ENCODE measurements at regions not wholly inside any gene's neighbourhood (a gene's known extent, or its start where the extent isn't known, plus 50 kb on each side); places are given as distances from the start of the nearest gene placed in this dataset.

DNA sequence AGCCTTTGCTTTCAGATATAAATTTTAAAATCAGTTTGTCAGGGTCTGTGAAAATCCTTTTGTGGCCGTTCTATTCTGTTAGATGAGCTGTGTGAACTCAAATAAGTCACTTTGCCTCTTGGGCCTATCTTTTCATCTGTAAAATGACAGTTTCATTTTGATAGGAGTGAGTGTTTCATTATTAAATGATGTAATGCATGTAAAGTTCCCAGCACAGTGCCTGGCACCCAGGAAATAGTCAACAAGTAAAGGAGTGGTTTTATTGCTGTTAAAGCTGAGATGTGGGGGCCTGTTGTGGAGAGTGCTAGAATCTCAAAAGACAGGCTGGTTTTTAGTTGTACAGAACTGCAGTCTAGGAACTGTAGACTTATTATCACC is 394.5 kb upstream of the CFAP20DC start:
- Histone ChIP-seq H3K9me3 (ENCODE audit: control insufficient read depth, insufficient read depth, low read depth, low read length) (no peaks in the 10 kb centered on the region), H3K27ac (ENCODE audit: low read depth, low read length) (no peak overlapping the region)

DNA sequence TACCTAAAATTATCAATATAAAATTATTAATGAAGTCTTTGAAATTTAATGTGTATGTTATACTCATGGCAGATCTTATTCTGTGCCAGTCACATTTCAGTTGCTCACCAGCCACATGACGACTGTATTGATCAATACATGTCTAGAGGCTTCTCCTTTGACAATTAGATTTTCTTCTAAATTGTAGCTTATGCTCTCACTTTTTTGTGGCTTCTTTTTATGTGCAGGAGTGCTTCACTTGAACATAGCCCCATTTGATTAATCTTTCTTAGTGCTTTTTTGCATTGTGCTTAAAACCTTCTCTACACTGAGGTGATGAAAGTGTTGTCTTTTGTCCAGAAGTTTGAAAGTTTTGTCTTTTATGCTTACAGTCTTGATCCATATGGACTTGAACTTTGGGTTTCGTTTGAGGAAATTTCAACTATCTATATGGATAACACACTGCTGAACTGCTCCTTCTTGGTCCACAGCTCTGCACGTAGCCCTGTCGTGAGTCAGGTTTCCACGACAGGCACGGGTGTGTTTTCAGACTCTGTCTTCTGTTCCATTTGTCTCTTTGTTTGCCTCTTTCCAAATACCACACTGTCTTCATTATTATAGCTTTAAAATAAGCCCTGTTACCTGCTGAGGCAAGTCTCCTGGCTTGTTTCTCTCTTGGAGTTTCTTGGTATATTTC is 393.9 kb upstream of the CFAP20DC start:
- Histone ChIP-seq H3K4me1 (ENCODE audit: control insufficient read depth, insufficient read depth, low read length) (no peaks in the 10 kb centered on the region; the same call in 1 of the 2 replicates), H3K27ac (ENCODE audit: low read depth, low read length) (no peak overlapping the region), H3K27me3 (ENCODE audit: control insufficient read depth, insufficient read depth, low read length) (peaks cover 86% of the 10 kb centered on the region), H3K36me3 (ENCODE audit: control insufficient read depth, insufficient read depth, low read length) (no peaks in the 10 kb centered on the region), H3K4me3 (ENCODE audit: low read depth, low read length) (no peak overlapping the region), H3K9me3 (ENCODE audit: control insufficient read depth, insufficient read depth, low read depth, low read length) (no peaks in the 10 kb centered on the region), H3K9ac (ENCODE audit: low read length) (no peak overlapping the region)

More for the DNA sequence above, 394.5 kb upstream of the CFAP20DC start:
- Histone ChIP-seq H3K27me3 (ENCODE audit: control insufficient read depth, insufficient read depth, low read length) (peaks cover 81% of the 10 kb centered on the region), H3K4me1 (ENCODE audit: control insufficient read depth, insufficient read depth, low read length) (no peaks in the 10 kb centered on the region; the same call in 1 of the 2 replicates), H3K36me3 (ENCODE audit: control insufficient read depth, insufficient read depth, low read length) (no peaks in the 10 kb centered on the region), H3K4me3 (ENCODE audit: low read depth, low read length) (no peak overlapping the region), H3K9ac (ENCODE audit: low read length) (no peak overlapping the region)

DNA sequence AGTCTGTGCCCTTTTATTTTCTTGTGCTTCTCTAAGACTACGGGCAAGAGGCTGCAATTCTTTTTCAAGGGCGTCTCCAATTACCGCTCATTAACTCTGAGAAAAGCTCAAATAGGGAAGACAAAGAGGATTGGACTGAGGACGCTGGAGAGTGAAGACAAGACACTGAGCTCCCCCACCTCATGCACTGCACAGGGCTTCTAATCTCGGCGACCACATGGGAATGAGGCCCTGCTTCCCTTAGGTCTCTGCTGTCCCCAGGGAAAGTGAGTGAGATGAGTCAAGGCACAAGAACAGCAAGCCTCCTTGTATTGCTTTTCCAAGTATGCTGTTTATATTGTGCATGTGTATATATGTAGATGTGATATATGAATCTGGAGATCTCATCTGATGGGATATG is 392.2 kb upstream of the CFAP20DC start:
- Histone ChIP-seq H3K27me3 (ENCODE audit: control insufficient read depth, insufficient read depth, low read length) (peaks cover 92% of the 10 kb centered on the region), H3K4me3 (ENCODE audit: low read depth, low read length) (no peak overlapping the region), H3K4me1 (ENCODE audit: control insufficient read depth, insufficient read depth, low read length) (no peaks in the 10 kb centered on the region; the same call in 1 of the 2 replicates), H3K36me3 (ENCODE audit: control insufficient read depth, insufficient read depth, low read length) (no peaks in the 10 kb centered on the region), H3K9me3 (ENCODE audit: control insufficient read depth, insufficient read depth, low read depth, low read length) (no peaks in the 10 kb centered on the region), H3K27ac (ENCODE audit: low read depth, low read length) (no peak overlapping the region), H3K9ac (ENCODE audit: low read length) (no peak overlapping the region)

DNA sequence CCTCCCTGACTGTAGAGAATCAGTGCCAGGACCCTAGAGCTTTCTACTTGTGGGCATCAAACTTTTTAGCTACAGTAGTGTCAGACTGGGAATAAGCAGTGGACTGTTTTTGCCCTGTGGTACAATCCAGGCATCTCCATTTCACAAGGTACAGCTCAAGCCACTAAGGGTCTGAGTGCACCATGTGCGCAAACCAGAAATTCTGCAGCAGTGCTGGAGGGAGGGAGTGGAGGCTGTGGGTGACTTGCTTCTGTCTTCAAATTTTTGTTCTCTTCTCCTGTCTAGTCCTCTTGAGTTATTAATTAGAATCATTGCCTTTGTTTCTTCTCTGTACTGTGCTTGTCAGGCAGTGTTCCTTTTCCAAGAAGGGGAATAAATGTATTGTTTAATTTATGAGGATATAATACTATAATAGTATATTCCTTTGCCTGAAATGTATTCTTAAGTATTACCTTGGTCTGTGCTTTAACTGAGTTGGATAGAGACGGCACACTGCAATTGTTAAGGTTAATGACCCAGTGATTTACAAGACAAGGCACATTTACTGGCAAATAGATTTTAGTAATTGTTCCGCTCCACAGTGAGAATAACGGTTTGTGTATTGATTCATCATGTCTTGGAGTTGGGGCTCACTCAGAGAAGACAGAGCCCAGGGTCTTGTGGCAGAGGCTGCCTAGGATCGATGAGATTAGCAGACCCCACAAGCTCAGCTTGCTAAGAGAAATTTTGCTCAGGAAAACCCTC is 390.6 kb upstream of the CFAP20DC start:
- no peaks in the 10 kb centered on the region for H3K36me3 ChIP-seq (ENCODE audit: control insufficient read depth, insufficient read depth, low read length)
- H3K4me1 ChIP-seq (ENCODE audit: control insufficient read depth, insufficient read depth, low read length), result no peaks in the 10 kb centered on the region; the same call in 1 of the 2 replicates
- no peak overlapping the region for H3K27ac ChIP-seq (ENCODE audit: low read depth, low read length)
- H3K9me3 ChIP-seq (ENCODE audit: control insufficient read depth, insufficient read depth, low read depth, low read length), result no peaks in the 10 kb centered on the region
- peaks cover 97% of the 10 kb centered on the region for H3K27me3 ChIP-seq (ENCODE audit: control insufficient read depth, insufficient read depth, low read length)
- no peak overlapping the region for H3K4me3 ChIP-seq (ENCODE audit: low read depth, low read length)
- H3K9ac ChIP-seq (ENCODE audit: low read length), result no peak overlapping the region

DNA sequence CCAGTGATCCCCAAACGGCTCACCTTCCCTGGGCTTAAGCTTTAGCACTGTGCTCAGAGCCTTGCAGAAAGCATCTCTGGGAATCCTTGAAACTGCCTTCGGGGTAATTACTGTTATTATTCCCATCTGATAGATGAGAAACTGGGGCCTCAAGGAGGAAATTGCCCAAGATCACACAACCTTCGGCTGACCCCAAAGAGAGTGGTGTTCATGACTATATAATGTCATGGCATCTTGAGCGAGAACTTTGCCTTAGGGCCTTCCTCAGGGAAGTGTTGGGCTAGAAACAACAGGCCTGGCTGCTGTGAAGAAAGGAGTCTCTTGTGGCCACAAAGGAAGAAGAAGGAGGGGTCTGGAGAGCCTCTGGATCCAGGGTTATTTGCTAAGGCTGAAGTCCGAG is 388.7 kb upstream of the CFAP20DC start:
- H3K27me3 ChIP-seq (ENCODE audit: control insufficient read depth, insufficient read depth, low read length), result peaks cover 85% of the 10 kb centered on the region

DNA sequence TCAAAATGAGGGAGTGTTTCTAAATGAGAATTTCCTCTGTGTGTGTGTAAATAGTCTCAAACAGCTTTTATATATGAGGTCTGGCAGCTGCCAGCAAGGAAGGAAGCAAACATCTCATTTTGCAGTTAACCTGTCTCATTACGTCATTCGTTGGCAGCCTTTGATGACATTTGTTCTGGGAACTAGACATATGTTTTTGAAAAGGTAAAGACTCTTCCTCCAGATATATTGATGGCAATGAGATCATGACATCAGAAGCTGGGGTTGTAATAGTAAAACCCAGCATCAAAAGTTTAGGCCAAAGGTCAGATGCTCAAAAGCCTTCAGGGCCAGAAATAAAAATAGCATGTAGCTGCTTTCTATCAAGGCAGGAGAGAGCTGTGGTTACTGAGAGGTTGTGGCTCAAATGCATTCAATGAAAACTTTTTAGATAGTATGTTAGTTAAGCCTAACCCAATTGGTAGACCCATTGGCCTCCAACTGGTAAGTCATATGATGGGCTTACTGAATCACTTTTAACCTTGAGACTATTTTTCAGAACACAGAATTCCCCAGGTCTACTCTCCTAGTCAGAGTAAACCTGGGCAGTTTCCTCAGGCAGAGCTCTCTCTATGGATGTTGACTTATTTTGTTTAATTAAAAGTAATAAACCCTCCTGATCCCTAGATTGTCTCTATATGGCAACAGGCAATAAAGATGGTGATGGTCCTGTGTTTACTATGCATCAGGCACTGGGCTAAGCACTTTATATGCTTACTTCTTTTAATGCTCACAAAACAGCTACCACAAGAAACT is 386.5 kb upstream of the CFAP20DC start:
- Histone ChIP-seq H3K4me3 (ENCODE audit: low read depth, low read length) (no peak overlapping the region), H3K27me3 (ENCODE audit: control insufficient read depth, insufficient read depth, low read length) (peaks cover 72% of the 10 kb centered on the region), H3K4me1 (ENCODE audit: control insufficient read depth, insufficient read depth, low read length) (no peaks in the 10 kb centered on the region), H3K9me3 (ENCODE audit: control insufficient read depth, insufficient read depth, low read depth, low read length) (no peaks in the 10 kb centered on the region), H3K27ac (ENCODE audit: low read depth, low read length) (no peak overlapping the region), H3K36me3 (ENCODE audit: control insufficient read depth, insufficient read depth, low read length) (no peaks in the 10 kb centered on the region), H3K9ac (ENCODE audit: low read length) (no peak overlapping the region)

More for the DNA sequence above, 388.7 kb upstream of the CFAP20DC start:
- Histone ChIP-seq H3K9ac (ENCODE audit: low read length) (no peak overlapping the region), H3K27ac (ENCODE audit: low read depth, low read length) (no peak overlapping the region), H3K36me3 (ENCODE audit: control insufficient read depth, insufficient read depth, low read length) (no peaks in the 10 kb centered on the region), H3K4me1 (ENCODE audit: control insufficient read depth, insufficient read depth, low read length) (no peaks in the 10 kb centered on the region; the same call in 1 of the 2 replicates), H3K9me3 (ENCODE audit: control insufficient read depth, insufficient read depth, low read depth, low read length) (no peaks in the 10 kb centered on the region), H3K4me3 (ENCODE audit: low read depth, low read length) (no peak overlapping the region)

DNA sequence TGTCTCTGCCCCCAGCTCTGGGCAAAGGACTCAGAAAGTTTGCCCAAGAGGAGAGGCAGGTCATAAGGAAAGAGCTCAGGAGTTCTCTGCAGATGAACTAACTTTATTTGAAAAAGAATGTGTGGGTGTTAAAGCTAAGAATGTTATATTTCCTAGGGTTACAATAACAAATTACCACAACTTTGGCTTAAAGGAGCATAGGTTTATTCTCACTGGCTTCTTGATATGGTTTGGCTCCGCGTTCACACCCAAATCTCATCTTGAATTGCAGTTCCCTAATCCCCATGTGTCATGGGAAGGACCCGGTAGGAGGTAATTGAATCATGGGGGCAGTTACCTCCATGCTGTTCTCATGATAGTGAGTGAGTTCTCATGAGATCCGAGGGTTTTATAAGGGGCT is 383.7 kb upstream of the CFAP20DC start:
- Histone ChIP-seq H3K9ac (ENCODE audit: low read length) (no peak overlapping the region), H3K4me3 (ENCODE audit: low read depth, low read length) (no peak overlapping the region), H3K27ac (ENCODE audit: low read depth, low read length) (no peak overlapping the region), H3K36me3 (ENCODE audit: control insufficient read depth, insufficient read depth, low read length) (no peaks in the 10 kb centered on the region), H3K27me3 (ENCODE audit: control insufficient read depth, insufficient read depth, low read length) (peaks cover 44% of the 10 kb centered on the region), H3K9me3 (ENCODE audit: control insufficient read depth, insufficient read depth, low read depth, low read length) (no peaks in the 10 kb centered on the region), H3K4me1 (ENCODE audit: control insufficient read depth, insufficient read depth, low read length) (no peaks in the 10 kb centered on the region)

DNA sequence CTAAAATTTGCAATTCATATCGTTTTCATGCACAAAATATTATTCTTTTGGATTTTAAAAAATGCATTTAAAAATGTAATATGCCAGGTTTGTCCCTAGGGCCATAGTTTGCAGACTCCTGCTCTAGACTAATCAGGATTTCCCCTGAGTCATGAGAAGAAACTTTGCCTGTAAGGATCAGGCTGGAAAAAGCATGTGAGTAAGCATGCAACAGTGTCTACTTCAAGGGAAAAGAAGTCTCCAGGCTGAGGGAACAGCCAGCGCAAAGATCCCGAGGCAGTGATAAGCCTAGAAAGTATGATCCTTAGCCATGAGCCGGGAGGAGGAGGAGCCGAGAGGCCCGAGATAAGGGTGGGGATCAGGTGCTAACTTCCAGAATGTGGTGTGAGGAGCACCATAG is 382.8 kb upstream of the CFAP20DC start:
- H3K4me3 ChIP-seq (ENCODE audit: low read depth, low read length), result no peak overlapping the region
- H3K9me3 ChIP-seq (ENCODE audit: control insufficient read depth, insufficient read depth, low read depth, low read length), result no peaks in the 10 kb centered on the region
- no peaks in the 10 kb centered on the region for H3K36me3 ChIP-seq (ENCODE audit: control insufficient read depth, insufficient read depth, low read length)
- no peak overlapping the region for H3K9ac ChIP-seq (ENCODE audit: low read length)
- peaks cover 35% of the 10 kb centered on the region for H3K27me3 ChIP-seq (ENCODE audit: control insufficient read depth, insufficient read depth, low read length)
- no peak overlapping the region for H3K27ac ChIP-seq (ENCODE audit: low read depth, low read length)
- H3K4me1 ChIP-seq (ENCODE audit: control insufficient read depth, insufficient read depth, low read length), result no peaks in the 10 kb centered on the region

DNA sequence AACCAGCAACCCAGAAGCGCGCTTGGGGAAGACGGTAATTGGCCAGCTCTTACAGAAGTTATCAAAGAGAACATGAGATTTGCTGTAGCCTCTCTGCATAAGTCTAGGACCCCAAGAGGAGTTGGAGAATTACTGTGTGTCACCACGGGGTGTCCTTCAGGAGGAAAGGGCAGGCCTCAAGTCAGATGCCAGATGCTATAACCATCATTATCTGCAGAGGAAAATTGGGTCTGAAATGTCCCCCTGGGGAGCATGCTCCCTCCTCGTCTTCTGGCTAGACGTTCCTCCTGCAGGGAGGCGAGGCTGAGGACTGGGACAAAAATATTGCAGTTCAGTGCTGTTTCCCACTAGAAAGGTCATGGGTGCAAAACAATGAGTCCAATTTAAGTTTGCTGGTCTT is 380.5 kb upstream of the CFAP20DC start:
- Histone ChIP-seq H3K27me3 (ENCODE audit: control insufficient read depth, insufficient read depth, low read length) (peaks cover 15% of the 10 kb centered on the region), H3K36me3 (ENCODE audit: control insufficient read depth, insufficient read depth, low read length) (no peaks in the 10 kb centered on the region), H3K4me1 (ENCODE audit: control insufficient read depth, insufficient read depth, low read length) (no peaks in the 10 kb centered on the region), H3K9me3 (ENCODE audit: control insufficient read depth, insufficient read depth, low read depth, low read length) (no peaks in the 10 kb centered on the region), H3K4me3 (ENCODE audit: low read depth, low read length) (no peak overlapping the region), H3K27ac (ENCODE audit: low read depth, low read length) (no peak overlapping the region), H3K9ac (ENCODE audit: low read length) (no peak overlapping the region)

DNA sequence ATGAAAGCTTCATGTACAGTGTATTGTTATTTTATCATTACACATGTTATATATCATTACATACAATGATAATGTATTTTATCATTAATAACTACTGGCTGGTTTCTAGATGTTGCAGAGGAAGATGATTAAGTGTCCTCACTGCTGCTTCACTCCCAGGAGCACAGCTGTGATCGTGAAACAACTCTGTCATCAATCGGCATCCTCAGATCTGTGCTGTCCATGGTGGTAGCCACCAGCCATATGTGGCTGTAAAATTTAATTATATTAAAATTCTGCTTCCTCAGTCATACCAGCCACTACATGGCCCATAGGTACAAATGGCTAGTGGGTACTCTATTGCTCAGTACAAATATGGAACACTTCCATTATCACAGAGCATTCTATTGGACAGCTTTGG is 379.4 kb upstream of the CFAP20DC start:
- Histone ChIP-seq H3K27me3 (ENCODE audit: control insufficient read depth, insufficient read depth, low read length) (peaks cover 9% of the 10 kb centered on the region; the same call in 1 of the 2 replicates), H3K27ac (ENCODE audit: low read depth, low read length) (no peak overlapping the region), H3K4me1 (ENCODE audit: control insufficient read depth, insufficient read depth, low read length) (no peaks in the 10 kb centered on the region), H3K36me3 (ENCODE audit: control insufficient read depth, insufficient read depth, low read length) (no peaks in the 10 kb centered on the region), H3K9me3 (ENCODE audit: control insufficient read depth, insufficient read depth, low read depth, low read length) (no peaks in the 10 kb centered on the region), H3K9ac (ENCODE audit: low read length) (no peak overlapping the region), H3K4me3 (ENCODE audit: low read depth, low read length) (no peak overlapping the region)
